Activated CD8-positive, alpha-beta memory T cell treated with anti-CD3 and anti-CD28 coated beads, Interleukin-2, amount 10 ng/mL, durations not matched to agents 7 days and 5 days (primary cell): ENCODE measurements at regions not wholly inside any gene's neighbourhood (a gene's known extent, or its start where the extent isn't known, plus 50 kb on each side); places are given as distances from the start of the nearest gene placed in this dataset.
A peak's percentile ranks its signal among the peaks of the same experiment; 100 is the strongest.

Source experiments
- ATAC-seq: fragments of 150-1000 bp; cut with Tn5 transposase; one replicate; pipeline ENCODE4 v1.10.0; 2021; ENCODE audit warnings: moderate library complexity
- CTCF ChIA-PET: fragments of 350-600 bp; sonication (Branson Sonifier 250); formaldehyde crosslinking; loops from one replicate; lab custom pipeline; 2021; ENCODE audit warnings: antibody characterized with exemption; lab: Charles Lee
- DNase-seq: peaks from one replicate; pipeline ENCODE4 v3.0.0-alpha.2; 2020
- H3K27ac Mint-ChIP-seq: one replicate; pipeline ENCODE4 v1.8.0; 2021; ENCODE audit warnings: mild to moderate bottlenecking, mixed read lengths
- H3K27me3 Mint-ChIP-seq: one replicate; pipeline ENCODE4 v1.8.0; 2021; ENCODE audit warnings: mixed read lengths
- H3K36me3 Mint-ChIP-seq: one replicate; pipeline ENCODE4 v1.8.0; 2021; ENCODE audit warnings: mild to moderate bottlenecking, mixed read lengths
- H3K4me1 Mint-ChIP-seq: one replicate; pipeline ENCODE4 v1.8.0; 2021; ENCODE audit warnings: mixed read lengths
- H3K4me3 Mint-ChIP-seq: one replicate; pipeline ENCODE4 v1.8.0; 2021; ENCODE audit warnings: mild to moderate bottlenecking, moderate library complexity, mixed read lengths
- H3K9me3 Mint-ChIP-seq: one replicate; pipeline ENCODE4 v1.8.0; 2022; ENCODE audit warnings: low read depth, mixed read lengths

DNA sequence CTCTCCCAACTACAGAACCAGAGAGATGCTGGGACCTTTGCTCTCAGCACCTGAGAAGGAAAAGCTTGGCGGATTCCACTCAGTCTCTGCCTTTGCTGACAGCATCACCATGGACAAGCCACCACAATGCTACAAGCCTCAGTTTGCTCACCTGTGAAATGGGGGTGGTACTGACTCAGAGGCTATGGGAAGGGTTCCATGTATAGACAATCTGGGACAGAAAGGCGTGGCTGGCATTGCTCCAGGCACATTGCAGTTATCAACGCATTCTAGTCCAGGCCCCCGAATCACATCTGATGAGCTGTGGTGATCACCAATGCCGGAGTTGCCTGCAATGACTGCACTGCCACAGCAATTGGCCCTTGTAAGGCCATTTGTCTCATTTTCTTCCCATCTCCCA is 72.6 kb downstream of the ISX start:
- H3K4me3 Mint-ChIP-seq: no peak overlapping the region
- no peaks in the 10 kb centered on the region for H3K4me1 Mint-ChIP-seq
- H3K9me3 Mint-ChIP-seq: no peaks in the 10 kb centered on the region
- CTCF ChIA-PET: interaction anchor here (1.2 to 1.6 kb wide), 2 partner anchors 12 to 40 kb away, joined by 3 to 4 read pairs; no protein-coding TSS in a partner anchor
- ATAC-seq (no peak), DNase-seq (no peak)
- peaks cover 8% of the 10 kb centered on the region for H3K27me3 Mint-ChIP-seq
- H3K27ac Mint-ChIP-seq: no peak overlapping the region
- H3K36me3 Mint-ChIP-seq: no peaks in the 10 kb centered on the region

DNA sequence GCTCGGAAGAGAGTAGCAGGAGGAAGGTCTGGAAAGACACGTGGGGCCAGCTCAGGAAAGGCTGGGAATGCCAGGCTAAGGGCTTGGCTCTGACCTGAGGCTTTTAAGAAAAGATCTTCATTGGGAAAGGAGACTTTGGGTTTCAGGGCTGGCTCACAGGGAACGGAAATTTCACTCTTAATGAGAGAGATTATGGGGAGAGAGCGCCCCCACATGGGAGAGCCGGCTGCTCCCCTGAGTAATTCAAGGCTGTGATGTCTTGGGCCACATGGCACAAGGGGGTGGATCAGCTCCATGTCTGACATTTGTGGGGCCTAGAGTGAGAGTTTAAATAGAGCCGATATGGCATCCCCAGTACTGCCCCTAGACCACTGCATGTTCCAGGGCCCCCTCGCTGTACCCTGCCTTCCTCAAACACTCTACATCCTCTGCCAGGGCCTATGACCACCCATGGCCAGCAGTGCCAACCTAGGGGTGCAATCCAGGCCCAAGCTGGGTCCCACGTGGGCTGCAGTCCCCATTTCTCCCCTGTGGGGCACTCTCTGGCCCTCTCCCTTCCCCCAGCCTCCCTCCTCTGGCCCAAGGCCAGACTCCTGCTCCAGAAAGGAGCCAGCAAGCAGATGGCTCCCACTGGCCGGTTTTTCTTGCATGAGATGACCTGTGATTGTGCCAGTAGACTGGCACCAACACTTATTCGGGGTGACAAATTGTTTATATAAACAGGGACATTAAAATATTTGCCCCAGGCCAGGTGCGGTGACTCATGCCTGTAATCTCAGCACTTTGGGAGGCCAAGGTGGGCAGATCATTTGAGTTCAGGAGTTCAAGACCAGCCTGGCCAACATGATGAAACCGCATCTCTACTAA is 75.2 kb downstream of the ISX start:
- H3K9me3 Mint-ChIP-seq: no peaks in the 10 kb centered on the region
- H3K27me3 Mint-ChIP-seq: no peaks in the 10 kb centered on the region
- no peak overlapping the region for H3K27ac Mint-ChIP-seq
- DNase-seq (no peak), ATAC-seq (no peak)
- no peak overlapping the region for H3K4me3 Mint-ChIP-seq
- H3K4me1 Mint-ChIP-seq: no peaks in the 10 kb centered on the region
- H3K36me3 Mint-ChIP-seq: no peaks in the 10 kb centered on the region
- CTCF ChIA-PET: interaction anchor here (1.2 to 1.7 kb wide), 2 partner anchors 9 to 10 kb away, joined by 3 to 5 read pairs; no protein-coding TSS in a partner anchor

DNA sequence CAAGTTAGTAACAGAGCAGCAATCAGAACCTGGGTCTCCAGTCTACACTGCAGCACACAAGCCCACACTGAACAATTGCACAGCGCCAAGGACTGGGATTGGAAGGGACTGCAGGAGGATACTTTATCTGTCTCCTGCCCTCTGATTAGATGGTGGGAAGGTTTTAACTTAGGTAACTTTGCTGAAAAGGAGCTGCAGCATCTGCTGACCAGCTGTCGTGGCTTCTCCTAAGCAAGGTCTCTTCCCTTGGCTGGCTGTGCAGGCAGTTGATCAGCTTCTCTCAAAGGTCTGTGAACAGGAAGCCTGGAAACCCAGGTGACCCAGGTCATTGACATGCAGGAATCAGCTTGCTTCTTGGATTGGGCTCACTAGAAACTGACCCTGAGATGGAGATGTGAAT is 82.4 kb downstream of the ISX start:
- CTCF ChIA-PET: no interaction called here
- Mint-ChIP-seq H3K4me3 (no peak overlapping the region), H3K27me3 (peaks cover 2% of the 10 kb centered on the region), H3K36me3 (no peaks in the 10 kb centered on the region), H3K9me3 (no peaks in the 10 kb centered on the region), H3K27ac (no peak overlapping the region), H3K4me1 (no peaks in the 10 kb centered on the region)
- ATAC-seq: no peak
- no peak for DNase-seq

GRCh38 chr22:35148866-35149548 is 83.0 kb downstream of the ISX start:
- no peak overlapping the region for H3K4me3 Mint-ChIP-seq
- ATAC-seq: no peak
- CTCF ChIA-PET: interaction anchor here (1.1 to 2.4 kb wide), 4 partner anchors 10 to 108 kb away, joined by 3 to 16 read pairs (median 10); no protein-coding TSS in a partner anchor
- H3K4me1 Mint-ChIP-seq: no peaks in the 10 kb centered on the region
- no peaks in the 10 kb centered on the region for H3K9me3 Mint-ChIP-seq
- no peak for DNase-seq
- no peaks in the 10 kb centered on the region for H3K36me3 Mint-ChIP-seq
- peaks cover 2% of the 10 kb centered on the region for H3K27me3 Mint-ChIP-seq
- no peak overlapping the region for H3K27ac Mint-ChIP-seq

GRCh38 chr22:35150183-35151107 is 84.5 kb downstream of the ISX start:
- H3K27me3 Mint-ChIP-seq: peaks cover 2% of the 10 kb centered on the region
- no peak overlapping the region for H3K27ac Mint-ChIP-seq
- no peak overlapping the region for H3K4me3 Mint-ChIP-seq
- CTCF ChIA-PET: interaction anchor here (0.6 to 2.4 kb wide), 33 partner anchors 9 to 1876 kb away, joined by 3 to 20 read pairs (median 4); no protein-coding TSS in a partner anchor
- no peaks in the 10 kb centered on the region for H3K4me1 Mint-ChIP-seq
- ATAC-seq: peak; percentile 47
- DNase-seq: peak; percentile 73
- no peaks in the 10 kb centered on the region for H3K36me3 Mint-ChIP-seq
- H3K9me3 Mint-ChIP-seq: no peaks in the 10 kb centered on the region

DNA sequence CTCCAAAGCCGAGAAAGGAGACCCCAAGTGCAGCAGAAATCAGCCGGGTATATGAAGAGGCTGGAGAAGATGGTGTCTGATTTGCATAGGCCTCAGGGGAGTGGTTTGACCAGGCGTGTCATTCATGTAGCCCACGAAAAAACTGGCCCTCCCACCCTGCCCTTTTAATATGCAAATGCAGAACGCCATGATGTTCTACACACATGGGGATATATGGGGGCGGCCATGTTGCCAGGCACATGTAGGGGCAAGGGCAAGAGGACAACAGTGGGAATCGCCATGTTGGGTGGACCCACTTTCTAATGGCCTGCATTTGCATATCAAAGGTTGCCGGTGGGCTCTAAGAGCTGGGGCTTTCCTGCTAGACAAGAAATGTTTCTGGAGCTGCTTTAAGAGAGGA is 86.4 kb downstream of the ISX start:
- Mint-ChIP-seq H3K27me3 (no peaks in the 10 kb centered on the region), H3K27ac (no peak overlapping the region), H3K36me3 (no peaks in the 10 kb centered on the region), H3K9me3 (no peaks in the 10 kb centered on the region), H3K4me1 (no peaks in the 10 kb centered on the region), H3K4me3 (no peak overlapping the region)
- CTCF ChIA-PET: no interaction called here
- no peak for DNase-seq
- no peak for ATAC-seq

- no peaks in the 10 kb centered on the region for H3K4me1 Mint-ChIP-seq
- no peaks in the 10 kb centered on the region for H3K9me3 Mint-ChIP-seq
- DNase-seq (peak; percentile 44), ATAC-seq (no peak)
- no peak overlapping the region for H3K4me3 Mint-ChIP-seq
- CTCF ChIA-PET: interaction anchor here (1.7 kb wide), 1 partner anchor 75 kb away, joined by 4 read pairs; no protein-coding TSS in a partner anchor
- H3K27me3 Mint-ChIP-seq: no peaks in the 10 kb centered on the region
- no peak overlapping the region for H3K27ac Mint-ChIP-seq
- H3K36me3 Mint-ChIP-seq: no peaks in the 10 kb centered on the region
Observed at GRCh38 chr22:35154937-35155387, 89.0 kb downstream of the ISX start.

DNA sequence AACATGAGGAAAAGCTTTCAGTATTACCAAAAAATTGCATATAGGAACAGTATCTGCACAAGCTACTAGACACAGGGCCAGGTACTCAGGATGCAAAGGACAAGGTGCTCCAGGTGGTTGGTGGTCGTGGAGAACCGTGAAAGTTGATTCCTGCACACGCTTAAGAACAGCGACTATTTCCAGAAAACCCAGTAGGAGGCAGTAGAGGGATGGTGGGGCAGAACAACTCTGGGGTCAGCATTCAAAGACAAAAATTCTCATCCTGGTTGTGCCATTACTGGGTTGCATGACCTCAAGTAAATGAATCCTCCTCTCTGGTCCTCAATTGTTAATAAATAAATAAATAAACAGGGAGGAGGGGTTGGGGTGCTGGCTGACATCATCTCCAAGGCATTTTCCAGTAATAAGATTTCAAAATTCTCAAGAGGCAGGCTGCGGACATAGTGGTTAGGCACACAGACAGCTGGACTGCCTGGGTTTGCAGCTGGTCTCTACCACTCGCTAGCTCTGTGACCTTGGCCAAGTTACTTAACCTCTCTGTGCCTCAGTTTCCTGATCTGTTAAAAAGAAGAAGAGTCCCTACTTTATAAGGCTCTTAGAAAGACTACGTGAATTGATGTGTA is 89.6 kb downstream of the ISX start:
- no peak overlapping the region for H3K27ac Mint-ChIP-seq
- no peaks in the 10 kb centered on the region for H3K36me3 Mint-ChIP-seq
- CTCF ChIA-PET: interaction anchor here (1.7 kb wide), 1 partner anchor 74 kb away, joined by 4 read pairs; no protein-coding TSS in a partner anchor
- no peaks in the 10 kb centered on the region for H3K9me3 Mint-ChIP-seq
- no peak overlapping the region for H3K4me3 Mint-ChIP-seq
- ATAC-seq: no peak
- no peaks in the 10 kb centered on the region for H3K27me3 Mint-ChIP-seq
- no peaks in the 10 kb centered on the region for H3K4me1 Mint-ChIP-seq
- no peak for DNase-seq

DNA sequence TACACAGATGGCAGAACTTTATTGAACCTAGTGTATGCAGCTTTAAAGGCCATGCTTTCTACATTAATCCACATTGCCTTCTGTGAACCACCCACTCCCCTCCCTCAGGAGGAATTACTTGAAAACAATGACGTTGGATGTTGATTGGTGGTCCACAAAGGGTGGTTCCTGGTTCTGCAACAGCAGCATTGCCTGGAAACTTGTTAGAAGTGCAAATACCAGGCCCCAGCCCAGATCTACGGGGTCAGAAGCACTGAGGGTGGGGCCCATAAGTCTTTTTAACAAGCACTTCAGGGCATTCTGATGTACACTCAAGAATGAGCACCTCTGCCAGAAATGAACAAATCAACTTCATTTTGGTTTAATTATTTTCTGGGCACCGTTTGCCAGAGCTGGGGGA is 91.0 kb downstream of the ISX start:
- Mint-ChIP-seq H3K9me3 (no peaks in the 10 kb centered on the region), H3K4me1 (no peaks in the 10 kb centered on the region), H3K36me3 (no peaks in the 10 kb centered on the region), H3K27ac (no peak overlapping the region), H3K4me3 (no peak overlapping the region), H3K27me3 (no peaks in the 10 kb centered on the region)
- no peak for ATAC-seq
- DNase-seq: no peak
- CTCF ChIA-PET: no interaction called here

GRCh38 chr22:35158336-35158735 is 92.4 kb downstream of the ISX start:
- Mint-ChIP-seq H3K36me3 (no peaks in the 10 kb centered on the region), H3K4me1 (no peaks in the 10 kb centered on the region), H3K4me3 (no peak overlapping the region), H3K9me3 (no peaks in the 10 kb centered on the region), H3K27ac (no peak overlapping the region), H3K27me3 (no peaks in the 10 kb centered on the region)
- no peak for ATAC-seq
- CTCF ChIA-PET: interaction anchor here (1.3 to 1.8 kb wide), 2 partner anchors 8 to 73 kb away, joined by 3 to 16 read pairs; no protein-coding TSS in a partner anchor
- no peak for DNase-seq

- H3K36me3 Mint-ChIP-seq: no peaks in the 10 kb centered on the region
- H3K27ac Mint-ChIP-seq: no peak overlapping the region
Observed at GRCh38 chr22:35159343-35159742, 93.4 kb downstream of the ISX start.

DNA sequence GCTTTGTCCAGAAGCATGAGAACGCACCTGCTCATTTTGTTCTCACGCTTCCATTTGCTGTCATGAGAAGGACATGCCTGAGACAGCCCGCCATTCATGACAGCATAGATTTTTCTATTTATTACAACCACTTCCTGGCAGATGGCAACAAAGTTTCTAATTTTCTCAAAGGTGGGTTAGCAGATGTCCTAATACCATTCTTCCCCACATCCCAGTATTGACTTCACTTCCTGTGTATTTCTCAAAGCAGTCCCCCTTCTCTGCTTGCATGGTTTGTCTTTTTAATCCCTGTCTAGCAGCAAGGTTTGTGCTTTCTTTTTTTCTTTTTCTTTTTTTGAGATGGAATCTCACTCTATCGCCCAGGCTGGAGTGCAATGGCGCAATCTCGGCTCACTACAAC is 94.3 kb downstream of the ISX start:
- Mint-ChIP-seq H3K4me1 (no peaks in the 10 kb centered on the region), H3K36me3 (no peaks in the 10 kb centered on the region), H3K27ac (no peak overlapping the region), H3K9me3 (no peaks in the 10 kb centered on the region), H3K4me3 (no peak overlapping the region), H3K27me3 (no peaks in the 10 kb centered on the region)
- DNase-seq (no peak), ATAC-seq (no peak)
- CTCF ChIA-PET: interaction anchor here (1.8 kb wide), 1 partner anchor 10 kb away, joined by 16 read pairs; no protein-coding TSS in a partner anchor

More at GRCh38 chr22:35159343-35159742, 93.4 kb downstream of the ISX start:
- ATAC-seq (no peak), DNase-seq (no peak)
- CTCF ChIA-PET: interaction anchor here (1.3 to 1.8 kb wide), 2 partner anchors 9 to 72 kb away, joined by 3 to 16 read pairs; no protein-coding TSS in a partner anchor
- Mint-ChIP-seq H3K27me3 (no peaks in the 10 kb centered on the region), H3K4me1 (no peaks in the 10 kb centered on the region), H3K9me3 (no peaks in the 10 kb centered on the region), H3K4me3 (no peak overlapping the region)
